ENCODE measurements at regions not wholly inside any gene's neighbourhood (a gene's known extent, or its start where the extent isn't known, plus 50 kb on each side); places are given as distances from the start of the nearest gene placed in this dataset.

DNA sequence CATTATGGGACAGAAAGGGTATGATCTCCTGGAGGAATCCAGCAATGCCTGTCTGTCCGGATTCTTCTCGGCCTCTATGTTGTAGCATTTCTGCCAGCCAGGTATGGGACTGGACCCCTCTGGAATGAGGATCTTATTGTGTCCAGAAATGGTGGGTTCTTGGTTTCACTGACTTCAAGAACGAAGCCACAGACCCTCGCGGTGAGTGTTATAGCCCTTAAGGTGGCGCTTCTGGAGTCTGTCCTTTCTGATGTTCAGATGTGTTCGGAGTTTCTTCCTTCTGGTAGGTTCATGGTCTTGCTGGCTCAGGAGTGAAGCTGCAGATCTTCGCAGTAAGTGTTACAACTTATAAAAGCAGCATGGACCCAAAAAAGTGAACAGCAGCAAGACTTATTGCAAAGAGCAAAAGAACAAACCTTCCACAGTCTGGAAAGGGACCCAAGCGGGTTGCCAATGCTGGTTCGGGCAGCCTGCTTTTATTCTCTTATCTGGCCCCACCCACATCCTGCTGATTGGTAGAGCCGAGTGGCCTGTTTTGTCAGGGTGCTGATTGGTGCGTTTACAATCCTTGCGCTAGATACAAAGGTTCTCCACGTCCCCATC is 62.3 kb upstream of the IER3 start:
- peak; percentile 41 for DNase-seq

DNA sequence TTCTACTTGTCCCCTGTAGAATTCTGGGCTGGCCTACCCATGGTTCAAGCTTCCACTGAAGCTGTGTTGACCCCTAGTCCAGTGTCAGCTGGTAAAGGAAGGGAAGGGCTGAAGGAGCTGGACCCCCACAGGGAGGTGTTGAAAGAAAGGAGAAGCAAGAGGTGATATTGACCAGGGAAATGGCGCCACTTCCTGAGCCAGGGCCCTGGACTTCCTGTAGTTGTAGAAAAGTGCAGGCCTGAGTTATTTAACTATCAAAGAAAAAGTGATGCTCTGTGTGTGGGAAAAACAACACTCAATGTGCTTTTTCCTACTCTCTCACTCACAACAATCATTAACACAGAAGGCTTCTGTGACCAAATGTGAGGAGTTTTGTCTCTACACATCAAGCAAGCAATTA is 60.0 kb upstream of the IER3 start:
- DNase-seq, result no peak

DNA sequence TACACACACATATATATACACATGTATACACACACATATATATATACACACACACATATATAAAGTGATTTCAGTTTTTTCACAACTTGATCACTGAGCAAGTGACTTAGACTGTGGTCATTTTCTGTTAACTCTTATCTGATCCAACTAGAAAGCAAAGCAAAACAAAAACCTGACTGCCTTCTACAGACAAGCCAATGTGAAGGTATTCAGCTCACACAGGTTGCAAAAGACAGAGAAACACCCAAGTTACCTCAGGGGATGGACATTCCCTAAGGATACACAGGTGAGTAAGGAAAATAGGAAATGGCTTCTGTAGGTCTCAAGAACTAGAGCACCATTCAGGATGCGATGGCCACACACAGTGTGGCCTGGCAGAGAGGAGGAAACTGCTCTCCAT is 58.4 kb upstream of the IER3 start:
- DNase-seq, result no peak

DNA sequence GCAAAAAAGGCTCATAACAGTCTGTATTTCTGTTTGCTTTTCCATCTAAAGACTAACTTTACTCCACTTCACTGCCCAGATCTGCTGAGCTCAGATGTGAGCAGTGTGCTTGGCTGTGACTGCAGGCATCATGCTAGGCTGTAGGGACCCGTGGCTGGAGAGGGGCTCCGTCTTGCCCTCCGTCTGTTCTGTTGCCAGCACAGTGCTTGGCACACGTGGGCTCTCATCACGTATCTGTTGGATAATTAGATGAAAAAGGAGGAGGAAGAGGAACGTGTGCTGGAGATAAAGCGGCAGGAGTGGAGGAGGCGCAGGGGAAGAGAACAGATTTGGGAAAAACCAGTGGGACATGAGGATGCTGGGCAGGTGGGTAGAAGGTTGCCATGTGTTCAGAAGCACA is 57.6 kb upstream of the IER3 start:
- DNase-seq, result no peak

DNA sequence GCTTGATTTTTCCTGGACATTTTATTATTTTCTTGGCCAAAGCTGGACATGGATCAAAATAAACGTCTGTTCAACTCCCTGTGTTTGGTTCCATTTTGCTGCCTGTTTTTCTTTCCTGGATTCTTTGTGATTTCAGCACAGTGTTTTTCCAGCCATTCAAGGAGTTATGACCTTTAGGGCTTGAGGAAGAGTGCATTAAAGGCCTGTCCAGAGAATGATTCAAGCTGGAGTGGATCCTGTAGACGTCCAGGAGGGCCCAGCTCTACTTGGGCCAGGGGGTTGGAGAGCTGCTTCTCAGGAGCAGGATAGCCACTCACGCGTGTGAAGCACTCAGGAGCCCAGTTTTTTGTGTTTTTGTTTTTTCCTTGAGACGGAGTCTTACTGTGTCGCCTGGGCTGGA is 56.5 kb upstream of the IER3 start:
- no peak for DNase-seq

DNA sequence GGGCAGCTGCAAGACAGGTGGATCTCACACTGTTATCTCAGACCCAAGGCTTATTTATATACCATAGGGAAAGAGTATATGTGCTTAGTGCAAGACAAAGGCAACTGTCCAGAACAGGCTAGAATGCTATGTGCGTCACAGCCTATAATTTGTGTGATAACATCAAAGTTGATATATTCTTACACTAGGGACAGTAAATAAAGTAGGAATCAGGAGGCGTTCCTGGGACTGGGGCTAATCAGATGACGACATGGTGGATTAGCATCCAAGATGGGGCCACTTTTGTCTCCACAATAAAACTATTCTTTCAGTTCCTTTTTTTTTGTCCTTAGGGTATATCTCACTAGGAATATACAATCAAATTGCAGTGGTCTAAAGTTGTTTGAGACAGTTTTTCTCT is 54.9 kb upstream of the IER3 start:
- DNase-seq, result no peak

DNA sequence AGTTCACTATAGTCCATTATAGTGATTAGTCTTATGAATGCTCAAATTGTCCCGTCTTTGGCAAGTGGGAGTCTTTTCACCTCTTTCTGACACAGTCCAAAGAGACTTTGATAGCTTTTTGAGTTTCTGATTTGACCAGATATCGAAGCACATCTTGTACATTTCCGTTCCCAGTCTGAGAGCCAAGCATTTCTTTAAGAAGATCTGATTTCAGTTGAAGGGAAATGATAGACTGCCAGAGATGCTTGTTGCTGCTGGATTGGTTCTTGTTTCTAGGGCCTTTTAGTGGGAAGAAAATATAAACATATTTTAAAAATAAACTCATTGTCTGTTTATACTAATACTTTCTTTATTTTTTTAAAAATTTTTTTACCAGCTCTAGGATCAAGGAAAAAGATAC is 54.1 kb upstream of the IER3 start:
- no peak for DNase-seq

DNA sequence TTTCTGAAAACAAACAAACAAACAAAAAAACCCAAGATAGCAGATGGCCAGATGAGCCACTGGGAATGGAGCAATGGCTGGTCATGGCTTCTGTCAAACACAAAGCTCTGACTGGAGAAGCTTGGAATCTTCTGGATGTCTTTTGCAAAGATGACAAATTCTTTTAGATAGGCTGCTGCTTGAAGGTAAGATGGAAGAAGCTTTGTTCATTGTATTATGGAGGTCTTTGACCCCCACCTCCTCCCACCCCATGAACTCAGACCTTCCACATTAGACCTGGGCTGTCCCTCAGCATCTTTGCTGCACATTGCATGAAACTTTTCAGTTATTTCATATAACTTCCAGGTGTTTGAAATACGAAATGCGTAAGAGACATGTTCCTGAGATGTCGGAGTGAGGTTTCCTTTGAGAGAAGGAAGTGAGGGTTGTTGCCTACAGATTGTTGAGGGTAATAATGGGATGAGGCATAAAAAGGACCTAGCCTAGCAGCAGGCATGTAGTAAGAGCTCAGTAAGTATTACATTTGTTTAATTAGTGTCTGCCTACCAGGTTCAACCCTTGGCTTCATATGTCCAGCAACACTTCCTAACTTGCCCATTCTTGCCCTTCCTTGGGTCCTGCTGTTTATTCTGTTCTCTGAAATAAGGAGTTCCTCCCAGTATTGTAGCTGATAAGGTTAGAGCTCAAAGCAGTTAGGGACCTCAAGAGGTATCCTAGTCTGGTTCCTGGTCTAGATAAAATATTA is 51.4 kb upstream of the IER3 start:
- DNase-seq, result no peak

Data from stimulated activated CD4-positive, alpha-beta T cell treated with anti-CD3 and anti-CD28 coated beads, Interleukin-1b, Interleukin-23, amount 100 ng/mL, for 48 hours (primary cell).